Activated CD4-positive, alpha-beta T cell treated with anti-CD3 and anti-CD28 coated beads for 24 hours (primary cell): ENCODE measurements at regions not wholly inside any gene's neighbourhood (a gene's known extent, or its start where the extent isn't known, plus 50 kb on each side); places are given as distances from the start of the nearest gene placed in this dataset.
"Not testable (repeated sequence)": the region's sequence is repeated elsewhere in the genome, so short reads cannot be mapped to it uniquely, and the experiment has no call there.

Experiments used
- DNase-seq, 2 donors: peaks; one replicate each; pipeline ENCODE4 v3.0.0-alpha.2; 2020; ENCODE audit warnings: low read depth in 2 of 2

DNA sequence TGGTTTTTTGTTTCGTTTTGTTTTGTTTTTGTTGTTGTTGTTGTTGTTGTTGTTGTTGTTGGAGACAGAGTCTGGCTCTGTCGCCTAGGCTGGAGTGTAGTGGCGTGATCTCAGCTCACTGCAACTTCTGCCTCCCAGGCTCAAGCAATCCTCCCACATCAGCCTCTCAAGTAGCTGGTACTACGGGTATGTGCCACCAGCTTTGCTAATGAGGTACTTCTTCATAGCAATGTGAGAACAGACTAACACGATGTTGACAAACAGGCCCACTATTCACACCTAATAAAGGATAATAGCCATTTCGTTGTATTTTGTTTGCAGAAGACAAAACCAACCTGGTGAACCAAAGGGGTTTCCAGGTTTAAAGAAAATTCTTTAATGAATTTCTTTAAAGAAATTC, 130.9 kb downstream of the DIRAS2 start:
- DNase-seq = no peak

DNA sequence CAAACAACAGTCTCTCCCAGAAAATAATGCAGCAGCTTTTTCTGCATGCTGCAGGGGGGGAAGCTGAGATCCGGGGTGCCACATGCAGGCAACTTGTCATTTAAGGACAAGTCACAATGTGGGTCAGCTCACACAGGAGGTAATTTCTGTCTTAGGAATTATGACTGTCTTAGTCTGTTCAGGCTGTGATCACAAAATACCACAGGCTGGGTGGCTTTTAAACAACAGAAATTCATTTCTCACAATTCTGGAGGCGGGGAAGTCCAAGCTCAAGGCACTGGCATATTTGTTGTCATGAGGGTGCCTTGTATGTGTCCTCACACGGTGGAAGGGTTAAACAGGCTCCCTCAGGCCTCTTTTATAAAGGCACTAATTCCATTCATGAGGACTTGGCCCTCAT, 127.7 kb downstream of the DIRAS2 start:
- DNase-seq = no peak

DNA sequence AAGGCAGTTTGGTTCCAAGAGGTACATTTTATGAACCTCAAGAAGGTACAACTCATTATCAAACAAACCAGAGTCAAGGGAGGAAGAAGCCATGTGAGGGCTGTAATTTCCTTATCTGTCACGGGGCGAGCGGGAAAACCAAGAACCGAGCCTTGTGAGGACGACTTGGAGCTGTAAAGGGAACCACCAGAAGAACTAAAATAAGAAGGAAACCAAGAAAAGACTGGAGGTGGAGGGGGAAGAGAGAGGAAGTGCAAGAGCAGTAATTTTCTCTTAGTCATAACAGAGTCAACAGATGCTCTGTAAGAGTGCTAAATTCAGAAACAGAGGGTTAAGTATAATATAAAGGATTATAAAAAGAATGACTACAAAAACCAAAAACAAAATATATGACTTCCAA, 127.1 kb downstream of the DIRAS2 start:
- DNase-seq = no peak

DNA sequence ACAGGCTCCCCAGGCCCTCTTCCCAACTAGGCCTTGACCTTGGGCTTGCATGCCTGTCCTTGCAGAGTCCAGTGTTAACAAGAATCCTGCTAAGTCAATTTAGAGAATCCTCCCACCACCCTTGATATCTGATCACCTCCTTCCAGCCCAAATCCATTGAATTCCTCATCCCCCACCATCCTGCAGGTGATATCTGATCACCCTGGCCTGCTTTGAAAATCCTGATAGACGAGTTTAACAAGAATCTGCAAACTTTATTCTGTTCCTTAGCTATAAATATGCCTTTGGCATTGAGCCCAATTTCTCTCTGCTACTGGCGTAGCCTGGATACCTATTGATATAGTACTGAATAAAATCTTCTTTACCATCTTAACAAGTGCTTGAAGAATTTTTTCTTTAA, 125.5 kb downstream of the DIRAS2 start:
- no peak for DNase-seq

DNA sequence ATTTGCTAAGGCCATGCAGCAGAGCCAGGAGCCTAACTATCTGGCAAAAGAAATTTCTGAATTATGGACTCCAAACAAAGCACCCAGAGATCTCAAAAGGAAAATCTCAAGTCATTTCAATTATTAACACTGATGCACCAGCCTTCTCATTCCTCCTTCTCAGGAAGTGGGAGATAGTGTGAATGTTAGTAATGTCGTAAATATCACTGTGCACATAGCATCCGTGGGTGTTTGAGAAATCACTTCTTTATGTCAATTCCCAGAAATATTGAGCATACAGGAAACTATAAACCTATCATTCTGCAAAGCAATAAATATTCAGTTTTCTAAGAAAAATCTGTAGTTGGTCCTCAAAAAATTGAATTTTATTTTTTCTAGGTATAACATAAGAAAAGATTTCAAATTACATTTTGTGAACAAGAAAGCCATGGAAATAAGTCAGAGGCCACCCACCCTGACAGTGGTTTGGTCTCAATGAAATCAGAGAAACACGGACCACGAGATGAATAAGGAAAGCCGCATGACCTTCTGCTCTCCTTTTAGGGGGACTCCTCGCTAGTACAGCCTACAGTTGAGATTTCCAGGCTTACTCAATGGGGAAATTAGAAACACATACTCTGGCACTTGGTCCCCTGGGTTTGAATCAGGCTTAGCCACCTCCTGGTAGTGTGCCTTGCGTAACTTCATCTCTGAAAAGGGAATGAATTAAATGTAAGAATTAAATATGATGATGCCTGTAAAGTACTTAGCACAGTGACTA, 120.6 kb downstream of the DIRAS2 start:
- DNase-seq = no peak

DNA sequence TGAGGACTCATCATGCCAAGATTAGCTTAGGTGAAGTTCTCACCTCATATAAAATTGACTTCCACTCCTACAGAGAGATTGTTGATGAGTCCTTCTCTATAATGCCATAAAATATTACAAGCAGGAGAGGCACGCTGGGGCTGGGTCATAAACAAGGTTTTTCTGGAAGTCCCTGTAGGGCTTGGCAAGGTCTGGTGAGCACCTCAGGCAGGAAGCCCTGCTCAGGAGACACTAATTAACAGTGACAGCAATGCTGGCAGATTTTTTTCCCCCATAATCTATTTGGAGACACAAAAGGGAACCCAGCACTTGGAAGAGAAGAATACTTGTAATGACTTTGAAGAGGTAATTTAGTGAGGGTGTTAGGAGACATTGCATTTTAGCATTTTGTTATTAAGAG, 118.7 kb downstream of the DIRAS2 start:
- no peak for DNase-seq

DNA sequence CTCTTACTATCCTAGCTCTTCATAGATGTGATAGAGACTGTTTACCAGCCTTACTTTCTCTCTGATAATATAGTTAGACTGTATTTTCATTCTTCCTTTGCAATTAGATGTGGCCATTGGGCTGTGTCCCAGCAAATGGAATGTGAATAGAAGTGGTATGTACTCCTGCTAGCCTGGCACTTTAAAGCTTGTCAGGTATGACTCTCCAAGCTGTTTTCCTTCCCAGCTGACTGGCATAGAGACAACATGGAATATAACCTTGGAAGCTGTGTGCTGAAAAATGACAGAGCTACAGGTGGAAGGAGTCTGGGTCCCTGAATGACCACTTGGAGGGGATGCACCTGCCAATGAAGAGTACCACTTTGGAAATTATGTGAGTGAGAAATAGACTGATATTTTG, 116.2 kb downstream of the DIRAS2 start:
- DNase-seq = no peak

DNA sequence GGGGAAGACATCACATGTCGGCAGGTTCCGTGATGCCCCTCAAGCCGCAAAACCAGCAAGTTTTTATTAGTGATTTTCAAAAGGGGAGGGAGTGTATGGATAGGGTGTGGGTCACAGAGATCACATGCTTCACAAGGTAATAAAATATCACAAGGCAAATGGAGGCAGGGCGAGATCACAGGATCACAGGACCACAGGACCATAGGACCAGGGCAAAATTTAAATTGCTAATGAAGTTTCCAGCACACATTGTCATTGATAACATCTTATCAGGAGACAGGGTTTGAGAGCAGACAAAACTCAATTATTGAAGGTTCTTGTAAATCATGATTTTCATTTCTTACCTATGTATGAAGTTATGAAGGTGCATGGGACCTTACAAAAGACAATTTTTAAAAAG, 106.5 kb downstream of the DIRAS2 start:
- not testable (repeated sequence) for DNase-seq

DNA sequence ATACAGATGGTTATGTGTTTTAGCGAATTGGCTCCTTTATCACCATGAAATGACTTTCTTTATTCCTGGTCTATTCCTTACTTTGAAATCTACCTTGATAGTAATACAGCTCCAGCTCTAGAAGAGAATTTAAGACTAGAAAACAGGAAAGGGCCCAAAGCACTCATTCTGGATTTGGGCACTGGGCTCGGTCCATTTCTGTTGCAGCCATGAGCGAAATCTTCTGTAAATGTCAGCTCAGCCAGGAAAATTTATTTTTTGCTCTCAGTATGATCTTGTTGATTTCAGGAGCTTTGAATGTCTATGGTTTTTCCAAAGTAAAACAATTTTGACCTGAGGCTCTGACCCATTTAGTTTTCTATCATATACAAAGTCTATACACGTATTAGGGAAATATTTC, 104.1 kb downstream of the DIRAS2 start:
- DNase-seq = no peak

DNA sequence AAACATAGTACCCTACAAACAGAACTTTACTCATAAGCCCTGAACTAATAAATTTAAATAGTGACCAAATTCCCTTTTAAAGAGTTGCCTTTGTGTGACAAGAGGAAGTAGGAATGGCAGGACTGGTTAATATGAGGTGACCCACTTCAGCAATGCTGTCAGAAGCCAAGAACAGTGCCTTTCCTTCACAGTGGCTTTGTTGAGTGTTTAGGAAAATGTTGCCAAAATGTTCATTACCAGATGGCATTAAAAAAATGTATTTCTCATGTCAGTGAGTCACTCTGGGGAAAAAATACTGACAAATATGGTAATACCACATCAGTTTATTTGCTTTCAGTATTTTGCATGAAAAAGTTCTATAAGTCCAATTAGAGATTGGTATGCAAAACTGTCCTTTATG, 103.3 kb downstream of the DIRAS2 start:
- no peak for DNase-seq

DNA sequence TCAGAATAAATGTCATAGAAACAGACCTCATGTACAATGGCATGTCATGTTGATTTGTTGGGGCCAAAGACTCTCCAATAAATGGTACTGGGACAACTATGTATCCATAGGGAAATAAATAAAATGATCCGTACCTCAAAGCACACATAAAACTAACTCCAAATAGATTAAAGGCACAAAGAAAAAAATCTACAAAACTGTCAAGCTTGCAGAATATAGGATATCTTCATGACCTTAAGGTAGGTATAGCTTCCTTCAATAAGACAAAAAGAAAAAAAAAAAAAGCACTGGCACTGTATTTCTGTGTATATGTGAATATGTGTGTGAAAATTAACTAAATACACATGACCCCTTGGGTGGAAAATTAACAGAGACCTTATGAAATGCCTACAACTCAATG, 101.9 kb downstream of the DIRAS2 start:
- no peak for DNase-seq

DNA sequence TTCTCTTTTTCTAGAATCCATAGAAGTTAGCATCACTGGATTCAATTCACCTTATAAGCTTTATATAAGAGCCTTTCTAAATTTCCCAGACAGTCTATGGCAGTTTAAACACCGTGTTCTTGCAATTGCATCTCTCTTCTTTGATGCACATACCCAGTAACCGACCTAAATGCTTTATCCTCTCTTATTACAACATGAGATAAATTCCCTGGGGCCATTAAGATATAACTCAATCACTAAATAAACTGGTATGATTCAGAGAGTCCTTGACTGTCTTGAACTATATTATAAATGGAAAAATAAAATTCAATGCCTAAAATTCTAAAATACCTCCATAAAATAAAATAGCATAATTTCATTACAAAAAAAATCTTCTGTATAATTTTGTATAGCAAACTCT, 98.1 kb downstream of the DIRAS2 start:
- no peak for DNase-seq

DNA sequence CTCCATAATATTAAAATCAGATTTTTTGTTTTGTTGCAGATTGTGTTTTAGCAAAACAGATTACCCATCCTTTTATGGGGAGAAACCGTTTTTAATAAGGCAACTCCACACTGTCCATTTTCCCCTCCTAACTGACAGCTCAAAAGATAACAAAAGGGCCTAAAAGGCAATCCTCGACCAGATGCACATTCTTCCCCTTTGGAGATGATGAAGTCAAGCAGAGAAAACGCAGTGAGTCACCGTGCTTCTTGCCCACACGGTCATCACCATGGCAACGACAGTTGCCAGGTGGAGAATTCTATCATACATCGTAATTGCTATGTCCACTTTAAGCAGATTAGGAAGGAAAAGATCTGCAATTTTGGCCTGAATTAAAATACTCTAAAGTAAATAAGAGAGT, 96.4 kb downstream of the DIRAS2 start:
- DNase-seq = no peak

DNA sequence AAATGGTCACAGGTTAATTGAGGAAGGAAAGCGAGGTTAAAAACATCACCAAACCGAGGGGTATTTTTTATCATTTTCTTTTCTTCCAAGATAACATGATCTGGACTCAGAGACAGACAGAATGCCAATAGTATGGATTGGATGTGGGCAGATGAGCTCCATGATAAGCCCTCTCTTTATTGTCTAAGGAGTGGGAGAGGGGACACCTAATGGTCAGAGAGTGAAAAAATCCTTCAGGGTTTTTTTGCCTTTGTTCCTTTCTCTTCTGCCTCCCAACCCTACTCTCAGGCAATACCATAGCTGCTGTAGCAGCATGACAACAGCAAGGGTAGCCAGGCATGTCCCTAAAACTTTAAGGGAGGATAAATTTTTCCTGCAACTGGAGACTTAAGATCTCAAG, 94.7 kb downstream of the DIRAS2 start:
- DNase-seq = no peak

DNA sequence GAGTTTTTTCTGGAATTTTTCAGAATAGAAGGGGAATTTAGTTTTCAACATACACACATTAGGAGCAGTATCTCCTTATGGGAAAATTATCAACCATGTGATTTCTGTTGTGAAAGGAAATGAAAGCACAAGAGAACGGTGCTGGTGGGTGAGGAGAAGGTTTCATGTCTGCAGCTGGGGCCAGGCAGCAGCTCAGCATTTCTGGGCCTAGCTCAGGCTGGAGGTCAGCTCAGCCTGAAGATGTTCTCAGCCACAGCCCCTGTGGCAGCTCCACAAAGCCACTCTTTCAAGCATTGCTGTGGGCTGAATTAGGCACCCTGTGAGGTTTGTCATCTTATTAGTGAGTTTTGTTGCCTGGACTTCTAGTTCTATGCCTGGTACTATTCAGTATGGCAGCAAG, 90.3 kb downstream of the DIRAS2 start:
- no peak for DNase-seq

DNA sequence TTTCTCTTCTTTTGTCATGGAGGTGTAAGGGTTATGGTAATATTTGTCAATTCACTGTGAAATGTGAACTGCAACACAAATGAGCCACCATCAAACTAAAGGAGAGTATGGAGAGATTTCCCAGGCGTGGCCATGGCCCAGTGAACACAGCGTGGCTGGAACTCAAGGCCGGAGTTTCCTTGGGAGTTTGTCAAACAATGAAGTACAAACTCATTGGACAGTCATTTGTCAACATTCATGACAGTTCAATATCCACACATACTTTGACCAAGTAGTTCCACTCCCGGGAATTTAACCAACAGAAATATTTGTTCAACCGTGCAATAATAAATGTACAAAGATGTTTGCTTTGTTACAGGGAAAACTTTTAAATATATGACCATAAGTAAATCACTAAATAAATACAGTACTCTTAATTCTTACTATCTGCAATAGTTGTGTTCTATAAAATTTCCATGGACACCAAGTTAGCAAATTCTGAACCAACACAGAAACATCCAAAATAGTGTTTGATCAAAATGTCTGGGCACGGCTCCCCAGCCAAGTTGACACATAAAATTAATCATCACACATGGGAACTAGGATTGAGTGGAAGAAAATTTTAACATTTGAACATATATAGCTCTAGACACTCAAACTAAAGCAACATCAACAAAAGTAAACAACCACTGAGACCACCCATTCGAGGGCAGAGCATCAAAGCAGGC, 87.1 kb downstream of the DIRAS2 start:
- no peak for DNase-seq

DNA sequence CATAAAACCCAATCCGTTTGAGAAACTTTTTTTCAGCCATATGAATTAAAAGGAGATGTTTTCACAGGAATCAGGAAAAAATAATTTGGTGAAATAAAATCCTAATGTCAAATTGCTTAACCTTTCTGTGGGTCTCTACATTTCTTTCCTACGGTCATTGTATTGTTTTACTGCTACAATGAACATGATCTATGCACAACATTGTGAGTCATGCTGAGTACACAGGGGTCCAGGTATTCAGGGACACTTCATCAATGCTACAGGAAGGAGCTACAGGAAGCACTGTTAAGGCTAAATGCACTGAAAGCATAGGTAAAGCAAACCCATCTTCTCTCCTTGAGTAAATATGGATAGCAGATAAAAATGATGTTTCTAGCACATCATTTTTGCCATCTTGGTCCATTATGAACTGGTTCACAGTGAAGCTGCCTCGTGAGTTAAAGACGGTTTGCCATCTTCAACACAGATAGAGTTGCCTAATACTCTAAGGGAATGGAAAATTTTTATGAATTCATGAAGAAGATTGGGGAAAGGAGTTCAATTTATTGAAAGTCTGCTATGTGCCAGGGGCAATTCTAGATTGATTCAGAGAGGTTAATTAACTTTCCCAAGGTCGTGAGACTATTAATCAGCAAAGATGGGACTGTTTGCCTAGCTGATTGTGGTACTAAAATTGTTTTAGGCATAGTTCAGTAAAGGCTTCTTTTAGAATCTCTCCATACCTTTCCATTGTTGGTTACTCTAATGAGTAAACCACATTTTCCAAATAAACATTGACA, 85.5 kb downstream of the DIRAS2 start:
- no peak for DNase-seq

DNA sequence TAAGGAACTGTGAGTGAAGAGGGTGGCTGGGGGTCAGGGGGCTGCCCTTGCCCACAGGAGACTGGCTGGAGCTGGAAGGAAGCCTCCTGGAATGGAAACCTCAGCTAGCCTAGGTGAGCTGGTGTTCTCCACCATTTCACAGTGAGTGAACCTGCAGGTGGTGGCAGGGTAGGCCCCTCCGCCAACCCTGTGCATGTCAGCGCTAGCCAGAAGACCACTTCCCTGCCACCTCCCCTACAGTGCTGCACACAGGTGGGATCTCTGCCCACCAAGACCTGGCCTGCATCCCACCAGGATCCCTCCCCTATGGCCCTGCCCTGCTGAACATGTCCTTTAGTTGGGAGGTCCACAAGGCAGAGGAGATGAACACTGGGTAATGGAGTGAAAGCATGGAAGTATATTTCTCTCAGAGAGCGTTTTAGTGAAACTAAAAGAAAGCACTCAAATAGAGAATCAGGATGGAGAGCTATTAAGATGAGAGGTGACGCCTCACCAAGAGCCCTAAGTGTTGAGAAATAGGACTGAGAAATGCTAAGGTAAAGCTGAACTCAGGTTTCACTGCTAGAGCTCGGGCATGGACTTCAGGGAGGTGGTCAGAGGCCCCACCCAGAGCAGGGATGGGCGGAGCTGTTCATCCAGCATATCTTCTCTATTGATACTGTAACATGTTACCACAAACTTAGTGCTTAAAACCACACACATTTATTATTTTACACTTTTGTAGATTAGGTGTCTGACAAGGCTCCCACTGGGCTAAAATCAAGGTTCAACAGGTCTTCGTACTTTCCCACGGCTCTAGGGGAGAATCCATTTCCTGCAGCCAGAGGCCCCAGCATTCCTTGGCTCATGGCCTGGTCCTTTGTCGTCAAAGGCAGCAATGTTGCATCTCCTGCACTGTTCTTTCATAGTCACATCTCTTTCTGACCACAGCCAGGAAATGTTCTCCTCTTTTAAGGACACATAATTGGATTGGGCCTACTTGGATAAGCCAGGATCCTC, 83.2 kb downstream of the DIRAS2 start:
- DNase-seq = no peak
